ENCODE measurements at regions not wholly inside any gene's neighbourhood (a gene's known extent, or its start where the extent isn't known, plus 50 kb on each side); places are given as distances from the start of the nearest gene placed in this dataset.

DNA sequence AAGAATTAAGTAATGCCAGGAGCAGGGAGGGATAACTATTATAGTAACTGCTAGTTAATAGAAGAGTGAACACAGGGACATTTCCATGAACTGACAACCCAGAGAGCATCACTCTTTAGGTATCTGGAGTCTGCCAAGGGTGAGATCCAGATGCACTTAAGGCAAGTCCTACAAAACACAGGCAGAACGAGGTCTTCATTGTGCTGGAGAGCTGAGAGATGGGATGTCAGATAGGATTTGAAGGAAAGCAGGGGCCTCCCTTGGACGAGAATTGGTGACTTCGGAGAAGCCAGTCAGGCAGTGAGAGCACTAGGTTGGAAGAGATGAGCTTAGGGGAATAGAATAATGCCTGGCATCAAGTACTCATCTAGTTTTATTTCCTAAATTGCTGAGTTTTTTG lies 684.5 kb downstream of the GATA3 start:
- Histone ChIP-seq H3K9ac (ENCODE audit: low read depth, low read length) (no peak overlapping the region), H3K4me3 (ENCODE audit: low read length) (no peak overlapping the region), H3K27ac (ENCODE audit: low read length) (no peak overlapping the region), H3K36me3 (ENCODE audit: insufficient read depth, low read depth, low read length) (no peaks in the 10 kb centered on the region), H3K9me3 (ENCODE audit: insufficient read depth, low read depth, low read length) (no peaks in the 10 kb centered on the region), H3K4me1 (ENCODE audit: insufficient read depth, low read length) (no peaks in the 10 kb centered on the region), H3K27me3 (ENCODE audit: insufficient read depth, low read length) (no peaks in the 10 kb centered on the region)

DNA sequence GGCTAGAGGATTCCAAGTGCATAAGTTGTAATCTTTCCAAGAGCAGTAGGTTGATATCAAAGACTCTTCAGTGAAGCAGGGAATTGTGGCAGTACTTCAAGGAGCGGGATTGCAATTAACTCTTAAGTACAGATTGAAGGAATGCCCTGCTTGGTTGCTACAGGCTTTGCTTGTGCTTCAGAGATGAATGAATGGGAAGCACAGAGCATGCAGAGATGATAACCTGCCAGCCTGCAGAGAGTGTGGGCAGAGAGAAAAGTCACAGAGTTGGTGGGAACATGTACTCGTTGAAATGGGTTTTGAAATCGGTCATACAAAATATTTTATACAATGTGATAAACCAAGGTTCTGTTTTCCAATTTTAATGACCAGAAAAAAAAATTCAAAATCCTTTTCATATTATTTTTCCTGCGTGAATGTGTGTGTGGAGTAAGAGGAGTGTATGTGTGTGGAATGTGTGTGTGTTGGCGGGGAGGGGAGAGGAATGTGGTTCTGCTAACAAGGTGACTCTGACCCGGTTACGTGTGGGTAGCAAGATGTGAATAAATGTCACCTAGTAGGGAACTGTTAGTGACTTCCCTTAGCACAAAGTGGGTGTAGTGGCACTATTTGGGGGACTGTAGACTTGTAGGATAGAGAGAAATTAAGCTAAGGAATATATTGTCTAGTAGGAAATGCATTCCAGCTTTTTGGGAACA lies 697.8 kb downstream of the GATA3 start:
- Histone ChIP-seq H3K4me3 (ENCODE audit: low read length) (no peak overlapping the region), H3K27ac (ENCODE audit: low read length) (no peak overlapping the region), H3K36me3 (ENCODE audit: insufficient read depth, low read depth, low read length) (no peaks in the 10 kb centered on the region), H3K4me1 (ENCODE audit: insufficient read depth, low read length) (no peaks in the 10 kb centered on the region), H3K27me3 (ENCODE audit: insufficient read depth, low read length) (no peaks in the 10 kb centered on the region), H3K9me3 (ENCODE audit: insufficient read depth, low read depth, low read length) (no peaks in the 10 kb centered on the region), H3K9ac (ENCODE audit: low read depth, low read length) (no peak overlapping the region)

DNA sequence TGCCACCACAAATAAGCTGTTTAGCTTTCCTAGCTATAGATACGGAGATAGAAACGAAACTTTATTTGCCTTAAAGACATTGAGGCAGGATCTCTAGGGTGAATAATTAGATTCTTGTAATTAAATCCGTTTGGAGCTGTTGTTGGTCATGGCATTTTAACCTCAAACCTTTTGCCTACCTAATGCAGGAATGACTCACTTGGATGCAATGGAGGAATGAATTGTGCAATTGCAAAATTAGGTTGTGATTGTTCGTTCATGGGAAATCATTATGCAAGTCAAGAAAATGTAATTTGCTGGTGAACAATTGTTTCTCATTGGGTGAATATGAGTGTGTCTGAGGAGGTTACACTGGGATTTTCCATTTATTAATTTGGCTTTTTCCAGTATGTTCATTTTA lies 703.5 kb downstream of the GATA3 start:
- H3K27me3 ChIP-seq (ENCODE audit: insufficient read depth, low read length) = no peaks in the 10 kb centered on the region
- no peaks in the 10 kb centered on the region for H3K4me1 ChIP-seq (ENCODE audit: insufficient read depth, low read length)

DNA sequence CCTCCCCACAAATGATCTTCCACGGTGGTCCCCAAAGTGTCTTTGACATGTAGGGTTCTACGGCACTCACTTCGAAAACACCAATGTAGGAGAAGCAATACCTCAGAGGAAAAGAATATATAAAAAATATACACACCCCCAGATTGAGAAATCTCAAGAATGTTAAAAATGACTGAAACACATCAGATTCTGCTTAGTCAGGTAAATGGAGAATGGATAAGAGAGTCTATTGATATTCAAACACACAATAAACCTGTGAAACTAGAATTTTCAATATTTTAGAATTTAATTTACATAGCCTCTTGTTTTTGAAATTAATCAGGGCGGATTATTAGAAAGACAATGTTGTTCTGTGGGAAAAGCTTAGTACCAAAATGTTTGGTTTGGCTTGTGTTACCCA lies 712.4 kb downstream of the GATA3 start:
- H3K36me3 ChIP-seq (ENCODE audit: insufficient read depth, low read depth, low read length) = no peaks in the 10 kb centered on the region
- H3K27me3 ChIP-seq (ENCODE audit: insufficient read depth, low read length) = no peaks in the 10 kb centered on the region
- peaks cover 14% of the 10 kb centered on the region for H3K4me1 ChIP-seq (ENCODE audit: insufficient read depth, low read length)
- no peak overlapping the region for H3K4me3 ChIP-seq (ENCODE audit: low read length)
- no peaks in the 10 kb centered on the region for H3K9me3 ChIP-seq (ENCODE audit: insufficient read depth, low read depth, low read length)
- no peak overlapping the region for H3K9ac ChIP-seq (ENCODE audit: low read depth, low read length)
- no peak overlapping the region for H3K27ac ChIP-seq (ENCODE audit: low read length)

More for the DNA sequence above, 703.5 kb downstream of the GATA3 start:
- H3K27ac ChIP-seq (ENCODE audit: low read length) = no peak overlapping the region
- H3K9me3 ChIP-seq (ENCODE audit: insufficient read depth, low read depth, low read length) = no peaks in the 10 kb centered on the region
- no peak overlapping the region for H3K4me3 ChIP-seq (ENCODE audit: low read length)
- H3K36me3 ChIP-seq (ENCODE audit: insufficient read depth, low read depth, low read length) = no peaks in the 10 kb centered on the region
- H3K9ac ChIP-seq (ENCODE audit: low read depth, low read length) = no peak overlapping the region

DNA sequence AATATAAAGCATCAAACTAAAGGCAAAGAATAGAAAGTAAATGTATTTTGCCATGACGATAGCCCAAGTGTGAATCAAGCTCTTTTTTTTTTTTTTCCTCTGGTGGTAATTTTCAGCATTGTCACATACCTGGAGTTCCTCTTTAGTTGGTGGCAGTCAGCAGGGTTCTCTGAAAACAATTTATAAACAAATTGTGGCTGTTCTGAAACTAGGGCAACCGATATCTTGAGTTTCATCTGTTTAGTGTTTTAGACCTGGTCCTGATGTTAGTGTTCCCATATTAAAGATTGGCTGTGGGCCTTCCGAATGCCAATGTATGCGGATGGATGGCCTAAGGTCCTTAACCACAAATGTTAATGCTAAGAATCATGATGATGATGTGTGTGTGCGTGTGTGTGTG lies 713.1 kb downstream of the GATA3 start:
- Histone ChIP-seq H3K27ac (ENCODE audit: low read length) (no peak overlapping the region), H3K4me3 (ENCODE audit: low read length) (no peak overlapping the region), H3K9me3 (ENCODE audit: insufficient read depth, low read depth, low read length) (no peaks in the 10 kb centered on the region), H3K27me3 (ENCODE audit: insufficient read depth, low read length) (no peaks in the 10 kb centered on the region), H3K9ac (ENCODE audit: low read depth, low read length) (no peak overlapping the region), H3K4me1 (ENCODE audit: insufficient read depth, low read length) (peaks cover 14% of the 10 kb centered on the region), H3K36me3 (ENCODE audit: insufficient read depth, low read depth, low read length) (no peaks in the 10 kb centered on the region)

DNA sequence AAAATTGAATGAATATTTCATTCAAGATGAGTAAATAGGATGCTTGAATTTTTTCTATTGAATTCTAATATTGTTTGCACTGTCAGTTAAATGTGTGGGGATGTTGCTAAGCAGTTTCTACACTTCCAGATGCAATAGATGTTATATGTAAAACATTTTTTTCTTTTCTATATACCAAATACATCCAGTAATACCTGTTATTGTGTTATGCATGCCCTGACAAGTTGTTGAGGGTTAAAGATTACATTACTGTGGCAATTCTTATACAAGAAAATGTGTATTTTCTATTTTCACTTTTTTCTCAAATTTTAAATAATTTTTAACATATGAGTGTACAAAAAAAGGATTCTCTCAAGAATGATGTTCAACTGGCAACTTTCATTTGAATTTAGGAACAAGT lies 713.9 kb downstream of the GATA3 start:
- Histone ChIP-seq H3K27me3 (ENCODE audit: insufficient read depth, low read length) (no peaks in the 10 kb centered on the region), H3K36me3 (ENCODE audit: insufficient read depth, low read depth, low read length) (no peaks in the 10 kb centered on the region)

DNA sequence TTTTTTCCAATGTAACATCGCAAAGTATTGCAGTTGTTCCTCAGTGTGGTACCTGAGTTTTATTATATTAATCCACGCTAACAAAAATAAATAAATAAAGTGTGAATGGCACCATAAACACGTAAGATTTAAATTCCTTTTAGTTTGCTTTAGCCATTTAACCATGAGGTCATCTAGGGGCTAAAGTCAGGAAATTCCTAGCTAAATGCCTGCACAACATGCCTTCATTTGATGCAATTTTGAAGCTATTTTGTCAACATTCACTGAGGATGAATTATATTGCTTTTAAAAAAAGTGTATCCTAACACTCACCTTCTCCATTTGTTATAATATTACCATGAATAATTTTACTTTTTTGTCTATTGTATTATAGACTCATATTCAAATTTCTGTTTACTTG lies 714.4 kb downstream of the GATA3 start:
- Histone ChIP-seq H3K36me3 (ENCODE audit: insufficient read depth, low read depth, low read length) (no peaks in the 10 kb centered on the region), H3K9me3 (ENCODE audit: insufficient read depth, low read depth, low read length) (no peaks in the 10 kb centered on the region), H3K27me3 (ENCODE audit: insufficient read depth, low read length) (no peaks in the 10 kb centered on the region)

More for the DNA sequence above, 713.9 kb downstream of the GATA3 start:
- Histone ChIP-seq H3K4me1 (ENCODE audit: insufficient read depth, low read length) (peaks cover 14% of the 10 kb centered on the region), H3K9ac (ENCODE audit: low read depth, low read length) (no peak overlapping the region), H3K9me3 (ENCODE audit: insufficient read depth, low read depth, low read length) (no peaks in the 10 kb centered on the region), H3K27ac (ENCODE audit: low read length) (no peak overlapping the region), H3K4me3 (ENCODE audit: low read length) (no peak overlapping the region)

DNA sequence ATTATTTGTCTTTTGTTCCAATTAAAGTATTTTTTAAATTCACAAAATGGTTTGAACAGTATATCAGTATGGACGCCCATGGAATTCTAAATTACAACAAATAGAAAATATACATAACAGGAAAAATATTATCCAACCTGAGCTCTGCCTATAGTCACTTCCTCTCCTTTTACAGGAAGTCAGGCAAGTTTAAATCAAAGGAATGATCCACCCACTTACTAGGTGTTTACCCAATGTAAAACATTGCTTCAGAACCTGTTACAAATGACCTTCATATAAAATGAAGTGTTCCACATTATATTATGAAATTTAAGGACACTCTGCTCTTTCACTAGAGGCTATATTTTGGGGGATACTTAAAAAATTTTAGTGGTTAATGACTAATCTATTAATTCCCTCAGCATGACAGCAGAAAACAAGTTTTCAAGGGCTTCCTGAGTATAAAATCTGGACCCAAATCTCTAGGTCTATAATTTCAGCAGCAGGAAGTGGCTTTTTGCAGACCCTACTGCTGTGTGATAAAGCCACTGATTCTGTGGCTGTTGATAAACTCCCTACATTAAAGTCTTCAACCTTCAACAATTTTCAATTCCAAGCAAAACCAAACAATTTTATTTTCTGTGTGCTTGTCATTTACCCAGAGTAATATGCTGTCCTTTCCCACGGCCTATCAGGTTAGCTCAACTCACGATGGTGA lies 722.6 kb downstream of the GATA3 start:
- H3K27ac ChIP-seq (ENCODE audit: low read length) = no peak overlapping the region
- no peak overlapping the region for H3K4me3 ChIP-seq (ENCODE audit: low read length)

More for the DNA sequence above, 714.4 kb downstream of the GATA3 start:
- Histone ChIP-seq H3K27ac (ENCODE audit: low read length) (no peak overlapping the region), H3K9ac (ENCODE audit: low read depth, low read length) (no peak overlapping the region), H3K4me1 (ENCODE audit: insufficient read depth, low read length) (peaks cover 14% of the 10 kb centered on the region), H3K4me3 (ENCODE audit: low read length) (no peak overlapping the region)

DNA sequence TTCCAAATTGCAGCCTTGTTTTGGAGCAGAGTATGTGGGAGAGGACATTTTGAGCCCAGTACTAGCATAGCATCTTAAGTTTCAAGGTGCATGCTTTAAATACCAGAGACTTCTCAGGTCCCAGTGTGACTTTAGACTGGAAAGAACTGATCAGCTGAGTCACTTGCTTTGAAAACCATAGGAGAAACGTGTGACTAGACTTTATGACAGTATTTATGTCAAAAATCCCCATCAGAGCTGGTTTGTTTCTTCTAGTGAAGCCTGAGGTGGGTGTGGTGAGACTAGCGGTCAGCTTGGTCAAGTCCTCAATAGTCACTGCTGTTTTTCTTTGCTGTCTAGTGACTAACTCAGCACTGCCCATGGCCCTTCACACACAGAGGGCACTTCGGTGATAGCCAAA lies 724.2 kb downstream of the GATA3 start:
- no peak overlapping the region for H3K9ac ChIP-seq (ENCODE audit: low read depth, low read length)
- H3K9me3 ChIP-seq (ENCODE audit: insufficient read depth, low read depth, low read length) = no peaks in the 10 kb centered on the region
- no peak overlapping the region for H3K4me3 ChIP-seq (ENCODE audit: low read length)
- H3K36me3 ChIP-seq (ENCODE audit: insufficient read depth, low read depth, low read length) = no peaks in the 10 kb centered on the region
- H3K27me3 ChIP-seq (ENCODE audit: insufficient read depth, low read length) = no peaks in the 10 kb centered on the region
- no peak overlapping the region for H3K27ac ChIP-seq (ENCODE audit: low read length)
- no peaks in the 10 kb centered on the region for H3K4me1 ChIP-seq (ENCODE audit: insufficient read depth, low read length)

More for the DNA sequence above, 722.6 kb downstream of the GATA3 start:
- H3K9ac ChIP-seq (ENCODE audit: low read depth, low read length) = no peak overlapping the region
- H3K27me3 ChIP-seq (ENCODE audit: insufficient read depth, low read length) = no peaks in the 10 kb centered on the region
- no peaks in the 10 kb centered on the region for H3K9me3 ChIP-seq (ENCODE audit: insufficient read depth, low read depth, low read length)
- H3K4me1 ChIP-seq (ENCODE audit: insufficient read depth, low read length) = no peaks in the 10 kb centered on the region
- H3K36me3 ChIP-seq (ENCODE audit: insufficient read depth, low read depth, low read length) = no peaks in the 10 kb centered on the region

DNA sequence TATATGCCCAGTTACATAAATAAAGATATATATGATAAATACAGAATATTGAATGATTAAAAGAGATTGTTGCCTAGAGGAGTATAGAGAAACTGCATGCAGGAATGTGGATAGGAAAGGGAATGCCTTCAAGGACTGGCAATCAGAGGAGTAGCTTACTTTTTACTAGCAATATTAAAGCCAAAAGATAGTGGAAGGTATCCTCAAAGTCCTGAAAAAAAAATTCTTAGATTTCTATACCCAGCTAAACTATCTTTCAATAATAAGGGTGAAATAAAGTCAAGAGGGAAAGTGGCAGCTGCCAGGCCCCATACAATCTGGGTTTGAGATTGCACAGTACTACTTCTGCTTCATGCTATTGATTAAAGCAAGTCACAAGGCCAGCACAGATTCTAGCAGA lies 733.2 kb downstream of the GATA3 start:
- no peak overlapping the region for H3K4me3 ChIP-seq (ENCODE audit: low read length)
- no peaks in the 10 kb centered on the region for H3K4me1 ChIP-seq (ENCODE audit: insufficient read depth, low read length)
- no peak overlapping the region for H3K27ac ChIP-seq (ENCODE audit: low read length)
- no peaks in the 10 kb centered on the region for H3K36me3 ChIP-seq (ENCODE audit: insufficient read depth, low read depth, low read length)
- H3K9me3 ChIP-seq (ENCODE audit: insufficient read depth, low read depth, low read length) = peaks cover 16% of the 10 kb centered on the region; the same call in 1 of the 2 replicates
- no peak overlapping the region for H3K9ac ChIP-seq (ENCODE audit: low read depth, low read length)
- no peaks in the 10 kb centered on the region for H3K27me3 ChIP-seq (ENCODE audit: insufficient read depth, low read length)

DNA sequence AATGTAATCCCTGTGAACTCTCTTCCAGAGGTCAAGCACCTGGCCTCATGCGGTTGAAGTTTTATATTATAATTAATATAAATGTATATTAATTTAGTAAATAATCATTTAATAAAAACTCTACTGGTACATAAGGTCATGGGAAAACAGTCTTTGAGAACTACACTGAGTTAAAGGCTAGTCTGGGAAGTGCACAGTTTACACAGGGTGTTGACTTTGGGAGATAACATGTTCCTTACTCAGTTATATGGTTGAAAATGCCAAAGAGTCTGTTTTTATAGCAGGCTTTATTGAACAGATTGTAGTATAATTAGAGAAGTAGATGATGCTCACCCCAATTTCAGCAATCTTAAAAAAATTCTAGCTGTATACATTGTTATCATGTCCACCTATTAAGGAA lies 735.9 kb downstream of the GATA3 start:
- H3K27ac ChIP-seq (ENCODE audit: low read length) = no peak overlapping the region

DNA sequence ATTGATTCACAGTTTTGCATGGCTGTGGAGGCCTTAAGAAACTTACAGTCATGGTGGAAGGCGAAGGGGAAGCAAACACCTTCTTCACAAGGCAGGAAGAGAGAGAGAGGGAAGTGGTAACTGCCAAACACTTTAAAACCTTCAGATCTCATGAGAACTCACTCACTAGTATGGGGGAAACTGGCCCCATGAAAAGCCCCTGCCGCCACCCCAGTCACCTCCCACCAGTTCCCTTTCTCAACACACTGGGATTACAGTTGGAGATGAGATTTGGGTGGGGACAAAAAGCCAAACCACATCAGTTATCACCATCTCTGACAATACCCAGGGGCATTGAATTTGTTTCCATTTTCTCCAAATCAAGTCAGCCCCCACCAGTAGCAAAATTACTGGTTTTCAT lies 740.4 kb downstream of the GATA3 start:
- no peak overlapping the region for H3K27ac ChIP-seq (ENCODE audit: low read length)
- H3K4me1 ChIP-seq (ENCODE audit: insufficient read depth, low read length) = no peaks in the 10 kb centered on the region
- no peak overlapping the region for H3K4me3 ChIP-seq (ENCODE audit: low read length)

More for the DNA sequence above, 735.9 kb downstream of the GATA3 start:
- no peak overlapping the region for H3K4me3 ChIP-seq (ENCODE audit: low read length)
- no peak overlapping the region for H3K9ac ChIP-seq (ENCODE audit: low read depth, low read length)
- H3K36me3 ChIP-seq (ENCODE audit: insufficient read depth, low read depth, low read length) = no peaks in the 10 kb centered on the region
- no peaks in the 10 kb centered on the region for H3K27me3 ChIP-seq (ENCODE audit: insufficient read depth, low read length)
- H3K4me1 ChIP-seq (ENCODE audit: insufficient read depth, low read length) = no peaks in the 10 kb centered on the region
- H3K9me3 ChIP-seq (ENCODE audit: insufficient read depth, low read depth, low read length) = peaks cover 16% of the 10 kb centered on the region; the same call in 1 of the 2 replicates

More for the DNA sequence above, 740.4 kb downstream of the GATA3 start:
- no peak overlapping the region for H3K9ac ChIP-seq (ENCODE audit: low read depth, low read length)
- no peaks in the 10 kb centered on the region for H3K36me3 ChIP-seq (ENCODE audit: insufficient read depth, low read depth, low read length)
- H3K27me3 ChIP-seq (ENCODE audit: insufficient read depth, low read length) = no peaks in the 10 kb centered on the region
- H3K9me3 ChIP-seq (ENCODE audit: insufficient read depth, low read depth, low read length) = no peaks in the 10 kb centered on the region
